OCI-LY1 (cell line): ENCODE measurements at regions not wholly inside any gene's neighbourhood (a gene's known extent, or its start where the extent isn't known, plus 50 kb on each side); places are given as distances from the start of the nearest gene placed in this dataset.

Source experiments
- CTCF ChIP-seq: fragments of 200-600 bp; sonication (generic), shearing (Covaris generic); IDR thresholded peaks from 2 replicates; pipeline ENCODE4 v1.5.1; 2017; ENCODE audit warnings: mild to moderate bottlenecking, antibody characterized with exemption, low read length, moderate library complexity, mixed read lengths
- EZH2 ChIP-seq: fragments of 200-600 bp; sonication (generic), shearing (Covaris generic); IDR thresholded peaks from 2 replicates; pipeline ENCODE4 v1.8.0; 2017; ENCODE audit warnings: borderline replicate concordance, mixed run types, mild to moderate bottlenecking, antibody characterized with exemption, low read length, moderate library complexity, mixed read lengths

DNA sequence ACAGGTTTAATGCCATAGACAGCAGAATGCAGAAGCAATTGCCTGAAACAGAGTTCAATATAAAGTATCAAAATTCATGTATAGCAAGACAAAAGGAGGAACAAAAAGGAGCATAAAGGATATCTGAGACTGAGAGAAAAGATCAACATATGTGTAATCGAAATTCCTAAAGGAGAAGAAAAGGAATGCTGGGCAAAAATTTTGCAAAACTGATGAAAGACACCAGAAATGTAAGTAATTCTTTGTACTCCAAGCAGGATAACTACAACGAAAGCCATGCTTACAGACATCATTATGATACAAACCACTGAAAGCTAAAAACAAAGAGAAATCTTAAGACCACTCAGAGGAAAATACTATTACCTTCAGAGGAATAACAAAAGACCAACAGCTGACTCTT, 72.8 kb upstream of the MTAP start:
- TF ChIP-seq CTCF (no peak), EZH2 (no peak)
